GM19438 (cell line): ENCODE measurements at regions not wholly inside any gene's neighbourhood (a gene's known extent, or its start where the extent isn't known, plus 50 kb on each side); places are given as distances from the start of the nearest gene placed in this dataset.

Experiments used
- ATAC-seq: cut with Tn5 transposase; IDR thresholded peaks from one replicate; pipeline ENCODE4 v1.9.1; 2021; ENCODE audit warnings: low read depth; ENCODE audit not compliant: unreplicated experiment

- ATAC-seq = no peak
Measured at GRCh38 chr2:217396165-217396564, 536.3 kb upstream of the TNP1 start.

DNA sequence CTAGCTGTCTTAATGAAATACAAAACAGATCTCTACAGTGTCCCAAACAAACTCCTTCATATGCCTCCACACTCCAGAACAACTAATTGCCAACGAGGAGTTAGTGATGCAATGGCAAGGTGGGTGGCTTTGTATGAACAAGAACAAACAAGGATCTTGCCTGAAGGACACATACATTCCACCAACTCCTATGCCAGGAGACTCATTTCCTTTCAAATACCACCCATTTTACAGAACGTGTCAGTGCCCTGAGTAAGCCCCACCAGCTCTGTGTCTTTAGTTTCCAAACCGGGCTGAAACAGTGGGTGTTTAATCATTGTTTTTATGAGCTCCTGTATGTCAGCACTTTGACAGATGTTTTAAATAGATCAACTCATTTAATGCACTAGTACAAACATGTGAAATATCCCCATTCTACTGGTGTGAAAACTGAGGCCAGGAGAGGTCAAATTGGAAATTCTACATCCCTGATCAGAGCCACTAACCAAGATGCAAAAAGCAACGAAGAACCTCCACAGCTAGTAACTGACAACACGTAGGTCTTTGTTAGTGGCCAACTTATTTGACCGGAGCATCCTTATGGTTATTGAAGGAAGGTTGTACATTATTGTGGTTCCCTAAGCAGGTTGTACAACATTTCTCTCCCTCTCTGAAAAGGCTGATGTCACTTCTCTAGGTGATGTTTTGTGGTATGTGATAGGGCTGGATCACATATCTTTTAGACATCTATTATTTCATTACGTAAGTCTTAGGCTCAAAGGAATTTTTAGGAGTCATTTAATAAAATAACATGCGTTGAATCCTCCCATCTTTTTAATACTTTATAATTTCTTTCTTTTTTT, 534.9 kb upstream of the TNP1 start:
- ATAC-seq = no peak

GRCh38 chr2:217393585-217394032, 533.7 kb upstream of the TNP1 start:
- ATAC-seq = no peak

GRCh38 chr2:217392930-217393584, 533.2 kb upstream of the TNP1 start:
- ATAC-seq = no peak

- no peak for ATAC-seq
Measured at GRCh38 chr2:217387776-217388387, 528.0 kb upstream of the TNP1 start.

DNA sequence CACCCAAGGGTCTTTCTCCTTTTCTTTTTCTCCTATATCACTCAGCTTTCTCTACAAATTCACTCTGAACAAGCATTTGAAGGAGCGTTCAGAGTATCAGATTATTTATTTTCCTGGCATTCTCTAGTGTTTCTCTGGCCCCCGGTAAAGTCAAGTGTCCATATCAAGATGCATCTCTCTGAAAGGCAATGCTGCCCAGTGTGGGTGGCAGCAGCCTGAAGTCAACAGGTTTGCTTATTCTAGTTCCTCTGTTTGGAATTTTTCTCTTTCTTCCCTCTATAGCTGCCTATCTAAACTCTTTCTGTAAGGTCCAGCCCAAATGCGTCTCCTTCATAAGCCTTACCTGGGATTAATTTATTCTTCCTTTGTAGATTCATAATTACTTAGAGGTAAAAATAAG, 526.2 kb upstream of the TNP1 start:
- ATAC-seq = no peak

DNA sequence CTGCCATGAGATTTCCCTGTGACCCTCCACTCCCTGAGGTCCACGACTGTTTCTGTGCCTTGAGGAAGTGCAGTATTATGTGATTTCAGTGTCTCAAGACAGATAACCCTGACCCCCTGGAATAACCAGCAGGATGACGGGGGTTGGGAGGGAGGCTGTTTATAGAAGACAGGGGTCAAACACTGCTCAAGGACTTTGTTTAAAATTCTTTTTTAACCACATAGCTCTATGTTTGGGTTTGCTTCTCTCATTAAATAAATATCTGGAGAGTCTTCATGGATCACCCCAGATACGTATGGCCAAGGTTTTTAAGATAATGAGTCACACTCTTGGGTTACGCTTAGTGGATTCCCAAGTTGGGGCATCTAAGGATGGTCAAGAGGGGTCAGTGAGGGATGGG, 523.8 kb upstream of the TNP1 start:
- ATAC-seq = no peak

- no peak for ATAC-seq
Measured at GRCh38 chr2:217382794-217383193, 522.9 kb upstream of the TNP1 start.

DNA sequence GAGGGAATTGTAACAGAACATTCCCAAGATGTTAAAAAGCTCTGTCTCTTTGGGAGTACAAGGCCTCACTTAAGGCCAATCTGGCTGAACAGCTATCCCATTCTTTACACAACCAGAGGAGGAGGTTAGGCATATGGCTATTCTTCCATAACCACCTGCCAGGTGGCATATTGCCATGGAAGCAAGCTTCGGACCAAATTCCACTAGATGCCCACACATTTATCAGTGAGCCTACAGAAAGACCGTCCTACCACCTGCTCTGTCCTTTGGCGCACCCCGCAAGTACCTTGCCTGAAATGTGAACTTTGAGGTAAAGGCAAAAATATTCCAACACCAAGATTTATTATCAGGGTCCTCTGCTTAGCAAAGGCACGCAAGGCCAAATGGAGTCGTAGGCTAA, 519.9 kb upstream of the TNP1 start:
- no peak for ATAC-seq

GRCh38 chr2:217372794-217373193, 512.9 kb upstream of the TNP1 start:
- no peak for ATAC-seq

- ATAC-seq = no peak
Measured at GRCh38 chr2:217371781-217372213, 511.9 kb upstream of the TNP1 start.

GRCh38 chr2:217370391-217370790, 510.5 kb upstream of the TNP1 start:
- ATAC-seq = no peak

GRCh38 chr2:217367464-217367863, 507.6 kb upstream of the TNP1 start:
- ATAC-seq = no peak

GRCh38 chr2:217366966-217367365, 507.1 kb upstream of the TNP1 start:
- no peak for ATAC-seq

DNA sequence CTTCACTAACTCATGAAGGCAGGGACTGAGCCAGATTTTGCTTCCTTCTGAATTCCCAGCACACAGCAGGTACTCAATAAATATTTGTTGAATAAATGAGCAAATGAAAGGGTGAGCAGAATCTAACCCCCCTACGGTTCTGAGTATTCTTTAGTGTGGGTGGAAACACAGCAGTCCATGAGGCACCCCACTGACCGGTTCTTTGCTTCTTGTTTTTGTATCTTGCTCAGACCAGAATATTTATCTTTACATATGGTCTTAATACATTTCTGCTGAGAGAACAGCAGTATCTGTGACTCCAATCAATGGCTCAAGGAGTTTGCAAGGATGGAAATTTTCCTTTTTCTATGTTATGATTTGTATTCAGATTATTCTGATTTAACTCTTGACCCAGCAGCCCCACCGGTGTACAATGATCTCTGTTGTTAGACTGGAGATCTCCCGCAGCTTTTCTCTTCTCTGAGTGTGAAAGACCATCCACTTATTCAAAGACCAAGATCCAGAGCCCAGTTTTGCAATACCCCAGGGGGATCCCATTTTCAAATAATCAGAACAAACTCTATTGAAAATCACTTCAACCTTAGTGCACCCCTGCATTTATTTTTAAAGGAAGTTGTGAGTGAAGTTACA, 506.5 kb upstream of the TNP1 start:
- ATAC-seq = no peak

DNA sequence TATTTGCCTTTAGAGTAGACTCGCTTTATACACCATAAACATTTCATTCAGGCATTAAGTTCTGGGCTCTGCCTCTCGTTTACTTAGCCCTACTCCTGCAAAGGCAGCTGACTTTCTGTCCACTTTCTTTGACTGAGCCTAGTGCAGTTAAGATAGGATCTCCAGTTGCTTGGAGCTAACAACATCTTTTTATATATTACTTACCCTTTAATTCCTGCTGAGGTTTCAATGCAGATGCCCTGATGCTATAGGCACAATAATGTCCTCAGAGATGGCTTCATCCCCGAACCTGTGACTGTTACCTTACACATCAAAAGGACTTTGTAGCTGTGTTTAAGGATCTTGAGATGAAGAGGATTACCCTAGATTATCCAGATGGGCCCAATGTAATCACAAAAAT, 505.8 kb upstream of the TNP1 start:
- ATAC-seq = no peak

DNA sequence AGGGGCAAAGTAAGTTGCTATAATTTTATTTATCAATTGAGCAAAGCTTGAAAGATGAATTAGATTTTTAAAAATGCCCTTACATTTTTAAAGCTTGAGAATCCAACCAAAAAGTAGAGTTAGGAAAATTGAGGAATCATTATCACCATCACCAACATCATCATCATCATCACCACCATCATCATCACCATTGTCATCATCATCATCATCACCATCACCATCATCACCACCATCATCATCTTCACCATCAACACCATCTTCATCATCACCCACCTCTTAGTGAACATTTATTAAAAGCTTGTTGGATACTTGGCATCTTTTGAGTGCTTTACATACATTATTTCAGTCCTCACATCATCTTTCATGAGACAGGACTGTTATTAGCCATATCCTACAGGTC, 504.4 kb upstream of the TNP1 start:
- ATAC-seq = no peak

DNA sequence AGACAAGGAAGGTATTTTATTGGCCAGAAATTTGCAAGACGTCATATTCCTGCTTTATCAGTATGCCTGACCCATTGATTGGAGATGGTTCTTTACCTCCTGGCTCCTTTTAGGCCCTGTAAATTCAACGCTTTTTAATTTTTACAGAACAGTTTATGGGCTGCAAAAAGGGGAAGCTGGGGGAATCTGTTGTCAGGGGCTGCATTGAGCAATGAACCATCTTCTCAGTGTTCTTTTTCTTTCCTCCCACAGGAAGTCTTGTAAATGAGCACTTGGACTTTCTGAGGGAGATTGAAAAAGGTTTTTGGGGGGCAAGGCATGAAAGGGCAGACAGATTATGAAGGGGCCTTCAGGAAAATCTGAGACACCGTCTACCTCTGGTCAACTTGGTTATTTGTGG, 503.6 kb upstream of the TNP1 start:
- ATAC-seq = no peak

GRCh38 chr2:217362710-217363109, 502.8 kb upstream of the TNP1 start:
- no peak for ATAC-seq

- ATAC-seq = no peak
Measured at GRCh38 chr2:217362286-217362685, 502.4 kb upstream of the TNP1 start.

- no peak for ATAC-seq
Measured at GRCh38 chr2:217361483-217361880, 501.6 kb upstream of the TNP1 start.
